CD4-positive, alpha-beta T cell treated with Interleukin-21 for 1 hour (primary cell): ENCODE measurements at regions not wholly inside any gene's neighbourhood (a gene's known extent, or its start where the extent isn't known, plus 50 kb on each side); places are given as distances from the start of the nearest gene placed in this dataset.

Source experiments
- DNase-seq: peaks from one replicate; pipeline ENCODE4 v3.0.0-alpha.2; 2020

- no peak for DNase-seq
These were observed 267.1 kb downstream of the ADGB start for GRCh38 chr6:146865756-146866379.

GRCh38 chr6:146866731-146867414, 268.1 kb downstream of the ADGB start:
- DNase-seq = no peak

- DNase-seq = no peak
These were observed 270.0 kb downstream of the ADGB start for GRCh38 chr6:146868671-146869209.

- DNase-seq = no peak
These were observed 272.0 kb downstream of the ADGB start for GRCh38 chr6:146870760-146871159.

GRCh38 chr6:146871611-146872425, 273.0 kb downstream of the ADGB start:
- no peak for DNase-seq

GRCh38 chr6:146872426-146872785, 273.6 kb downstream of the ADGB start:
- no peak for DNase-seq

- DNase-seq = no peak
These were observed 275.7 kb downstream of the ADGB start for GRCh38 chr6:146874278-146875018.

- DNase-seq = no peak
These were observed 277.1 kb downstream of the ADGB start for GRCh38 chr6:146875927-146876270.

- DNase-seq = no peak
These were observed 277.7 kb downstream of the ADGB start for GRCh38 chr6:146876271-146877151.

- no peak for DNase-seq
These were observed 279.6 kb downstream of the ADGB start for GRCh38 chr6:146878168-146878951.

GRCh38 chr6:146878952-146879340, 280.2 kb downstream of the ADGB start:
- no peak for DNase-seq

GRCh38 chr6:146879406-146880117, 280.8 kb downstream of the ADGB start:
- DNase-seq = no peak

- no peak for DNase-seq
These were observed 282.7 kb downstream of the ADGB start for GRCh38 chr6:146881228-146882181.

GRCh38 chr6:146883640-146884531, 285.1 kb downstream of the ADGB start:
- no peak for DNase-seq

- DNase-seq = no peak
These were observed 286.0 kb downstream of the ADGB start for GRCh38 chr6:146884728-146885127.

GRCh38 chr6:146885708-146886457, 287.1 kb downstream of the ADGB start:
- no peak for DNase-seq
